ENCODE measurements at regions not wholly inside any gene's neighbourhood (a gene's known extent, or its start where the extent isn't known, plus 50 kb on each side); places are given as distances from the start of the nearest gene placed in this dataset.

GRCh38 chr16:87133112-87133850 lies 183.9 kb downstream of the C16orf95 start:
- no peak for TF ChIP-seq POLR2A (IDR thresholded peaks at IDR 0.05; ENCODE audit: low read length)
- TF ChIP-seq GATA1 (IDR thresholded peaks at IDR 0.05; ENCODE audit: low read depth, low read length), result no peak

All from erythroblast (primary cell).